Endothelial cell of umbilical vein (primary cell): ENCODE measurements at regions not wholly inside any gene's neighbourhood (a gene's known extent, or its start where the extent isn't known, plus 50 kb on each side); places are given as distances from the start of the nearest gene placed in this dataset.
"Not testable (repeated sequence)": the region's sequence is repeated elsewhere in the genome, so short reads cannot be mapped to it uniquely, and the experiment has no call there.

ENCODE experiments used
- BruUV-seq: library from RNA; stranded (reverse); fragments of 400-500 nt; replicated peaks from 2 replicates; lab custom pipeline; 2021; lab: Mats Ljungman, UMichigan
- CTCF ChIA-PET: fragments of 300-600, 350-600 bp; sonication (Branson Sonifier 250); formaldehyde crosslinking; loops from one replicate; lab custom pipeline; 2021; ENCODE audit warnings: antibody characterized with exemption, inconsistent platforms; lab: Charles Lee
- POLR2A ChIA-PET: fragments of 300-600, 350-600 bp; sonication (Branson Sonifier 250); formaldehyde crosslinking; loops from one replicate; lab custom pipeline; 2021; ENCODE audit warnings: antibody characterized with exemption, inconsistent platforms; lab: Charles Lee
- DNase-seq: peaks from one replicate; pipeline ENCODE4 v3.0.0-alpha.2; 2011; ENCODE audit warnings: low read depth, low spot score
- FAIRE-seq: peaks from 2 replicates; lab custom pipeline; 2011; peaks lifted over from hg19 to GRCh38; lab: Jason Lieb, UNC
- H2AFZ ChIP-seq: 2 replicates; pipeline ENCODE4 v1.6.0; 2012; ENCODE audit warnings: low read depth, low read length, control low read depth, inconsistent platforms
- H3K27ac ChIP-seq: 2 replicates; pipeline ENCODE4 v1.5.1; 2011; ENCODE audit warnings: low read depth, mild to moderate bottlenecking, control low read depth, low read length, moderate library complexity; ENCODE audit not compliant: insufficient read depth
- H3K27me3 ChIP-seq, 2 experiments: 2 replicates each; pipeline versions ENCODE4 v1.6.0 to v1.6.1; 2011; ENCODE audit warnings: low read length in 2 of 2, mixed read lengths in 1 of 2; ENCODE audit not compliant: control insufficient read depth in 2 of 2, insufficient read depth in 2 of 2
- H3K36me3 ChIP-seq, 2 experiments: 2 replicates in 1 of 2; 3 replicates in 1 of 2; pipeline ENCODE4 v1.5.1; 2011; ENCODE audit warnings: low read length in 2 of 2, mild to moderate bottlenecking in 1 of 2, moderate library complexity in 1 of 2; ENCODE audit not compliant: control insufficient read depth in 2 of 2, insufficient read depth in 2 of 2; ENCODE audit errors: extremely low read depth in 1 of 2
- H3K4me1 ChIP-seq: 3 replicates; pipeline ENCODE4 v1.5.1; 2011; ENCODE audit warnings: mild to moderate bottlenecking, low read length; ENCODE audit not compliant: control insufficient read depth, insufficient read depth; ENCODE audit errors: extremely low read depth
- H3K4me2 ChIP-seq: 2 replicates; pipeline ENCODE4 v1.6.1; 2011; ENCODE audit warnings: low read length, control low read depth, mixed read lengths; ENCODE audit not compliant: insufficient read depth
- H3K4me3 ChIP-seq, 3 experiments: fragments of 200-600 bp in 1 of 3; sonication (generic), shearing (Covaris generic) in 1 of 3; replicated peaks in 1 of 3; 2 replicates each; pipeline ENCODE4 v1.5.1; 2011 to 2016; ENCODE audit warnings: control low read depth in 3 of 3, low read length in 3 of 3, mild to moderate bottlenecking in 2 of 3, inconsistent platforms in 1 of 3, low read depth in 1 of 3, moderate library complexity in 1 of 3; ENCODE audit not compliant: insufficient read depth in 1 of 3
- H3K79me2 ChIP-seq: 2 replicates; pipeline ENCODE4 v1.6.0; 2012; ENCODE audit warnings: low read length, inconsistent platforms; ENCODE audit not compliant: control insufficient read depth, insufficient read depth
- H3K9ac ChIP-seq: replicated peaks from 2 replicates; pipeline ENCODE3; 2011; ENCODE audit warnings: low read length, control low read depth; ENCODE audit not compliant: insufficient read depth; ENCODE audit errors: extremely low read depth
- H3K9me1 ChIP-seq: replicated peaks from 3 replicates; pipeline ENCODE4 v1.6.0; 2011; ENCODE audit warnings: mild to moderate bottlenecking, low read length; ENCODE audit not compliant: control insufficient read depth, insufficient read depth; ENCODE audit errors: extremely low read depth
- H3K9me3 ChIP-seq: replicated peaks from 2 replicates; pipeline ENCODE4 v1.5.1; 2012; ENCODE audit warnings: low read length, inconsistent platforms; ENCODE audit not compliant: control insufficient read depth, insufficient read depth
- H4K20me1 ChIP-seq: replicated peaks from 2 replicates; pipeline ENCODE3; 2011; ENCODE audit warnings: mild to moderate bottlenecking, low read length; ENCODE audit not compliant: control insufficient read depth, insufficient read depth; ENCODE audit errors: extremely low read depth
- dilution Hi-C: fragments of 300-500 bp; cut with MboI; formaldehyde crosslinking; loops from one replicate; pipeline ENCODE4 v1.15.0; 2019; ENCODE audit warnings: low sequenced_read_pairs; ENCODE audit not compliant: extremely low pct_ligation_motif_present
- intact Hi-C: fragments of 100-400 bp; cut with micrococcal nuclease; formaldehyde crosslinking; loops from one replicate; pipeline ENCODE4 v1.10.0; 2022

- dilution Hi-C loops = not testable (repeated sequence)
Observed at GRCh38 chr16:29289516-29290239, 116.8 kb downstream of the NPIPB11 start.

GRCh38 chr16:29288711-29289474 is 117.6 kb downstream of the NPIPB11 start:
- H3K9me1 ChIP-seq, H3K4me2 ChIP-seq, BruUV-seq, FAIRE-seq, H3K27ac ChIP-seq, H3K9ac ChIP-seq, H3K36me3 ChIP-seq, dilution Hi-C loops, intact Hi-C loops, H2AFZ ChIP-seq, H3K79me2 ChIP-seq, H3K4me3 ChIP-seq, CTCF ChIA-PET, H3K27me3 ChIP-seq, H4K20me1 ChIP-seq, POLR2A ChIA-PET, DNase-seq, H3K9me3 ChIP-seq: not testable (repeated sequence)
- peaks cover 15% of the 10 kb centered on the region for H3K4me1 ChIP-seq

More at GRCh38 chr16:29289516-29290239, 116.8 kb downstream of the NPIPB11 start:
- H3K27me3 ChIP-seq, H2AFZ ChIP-seq, BruUV-seq, H3K27ac ChIP-seq, CTCF ChIA-PET, H3K4me2 ChIP-seq, DNase-seq, H3K9me3 ChIP-seq, intact Hi-C loops, H4K20me1 ChIP-seq, H3K4me3 ChIP-seq, H3K9ac ChIP-seq, H3K9me1 ChIP-seq, FAIRE-seq, H3K36me3 ChIP-seq, POLR2A ChIA-PET, H3K79me2 ChIP-seq: not testable (repeated sequence)
- H3K4me1 ChIP-seq = peaks cover 15% of the 10 kb centered on the region

- H4K20me1 ChIP-seq, DNase-seq, H3K36me3 ChIP-seq, H3K4me2 ChIP-seq, intact Hi-C loops, H3K9me1 ChIP-seq, H3K4me3 ChIP-seq, dilution Hi-C loops, H3K9ac ChIP-seq, CTCF ChIA-PET, H3K27me3 ChIP-seq, H2AFZ ChIP-seq, POLR2A ChIA-PET, H3K27ac ChIP-seq, H3K9me3 ChIP-seq, H3K79me2 ChIP-seq, FAIRE-seq: not testable (repeated sequence)
- peaks cover 15% of the 10 kb centered on the region for H3K4me1 ChIP-seq
- BruUV-seq = TSS peak; percentile 10
Observed at GRCh38 chr16:29287871-29288535, 118.5 kb downstream of the NPIPB11 start.

GRCh38 chr16:29287246-29287645 is 119.3 kb downstream of the NPIPB11 start:
- FAIRE-seq, BruUV-seq, H3K27me3 ChIP-seq, DNase-seq, H3K4me3 ChIP-seq, H3K4me2 ChIP-seq, H3K9me1 ChIP-seq, H3K9me3 ChIP-seq, H3K27ac ChIP-seq, H3K9ac ChIP-seq, intact Hi-C loops, H4K20me1 ChIP-seq, dilution Hi-C loops, H3K79me2 ChIP-seq, H2AFZ ChIP-seq, POLR2A ChIA-PET, CTCF ChIA-PET, H3K36me3 ChIP-seq: not testable (repeated sequence)
- peaks cover 15% of the 10 kb centered on the region for H3K4me1 ChIP-seq
